ENCODE measurements at regions not wholly inside any gene's neighbourhood (a gene's known extent, or its start where the extent isn't known, plus 50 kb on each side); places are given as distances from the start of the nearest gene placed in this dataset.

GRCh38 chr16:66103211-66103610, 263.3 kb upstream of the CDH5 start (continued):
- no peak for TF ChIP-seq GTF2F1 (IDR thresholded peaks at IDR 0.05; ENCODE audit: borderline replicate concordance, low read depth, low read length)

Data from H1 (cell line).